Loucy (cell line): ENCODE measurements at regions not wholly inside any gene's neighbourhood (a gene's known extent, or its start where the extent isn't known, plus 50 kb on each side); places are given as distances from the start of the nearest gene placed in this dataset.

Experiments used
- H2AFZ ChIP-seq: fragments of 200-600 bp; sonication (generic); 2 replicates; pipeline ENCODE4 v1.6.0; 2016; ENCODE audit warnings: antibody characterized with exemption, mild to moderate bottlenecking, low read length, moderate library complexity
- H3F3A ChIP-seq: fragments of 200-600 bp; 2 replicates; pipeline ENCODE4 v1.6.0; 2016; ENCODE audit warnings: antibody characterized with exemption, low read depth, mild to moderate bottlenecking
- H3K27me3 ChIP-seq: fragments of 200-600 bp; sonication (generic); 2 replicates; pipeline ENCODE4 v1.6.1; 2014; ENCODE audit warnings: low read length, mild to moderate bottlenecking; ENCODE audit not compliant: insufficient read depth, poor library complexity, severe bottlenecking
- H3K36me3 ChIP-seq: fragments of 200-600 bp; sonication (generic); 2 replicates; pipeline ENCODE4 v1.6.1; 2016; ENCODE audit warnings: low read length; ENCODE audit not compliant: insufficient read depth
- H3K4me1 ChIP-seq: fragments of 200-600 bp; sonication (generic); 2 replicates; pipeline ENCODE4 v1.5.1; 2014; ENCODE audit warnings: low read length, mild to moderate bottlenecking; ENCODE audit not compliant: insufficient read depth, poor library complexity, severe bottlenecking
- H3K4me2 ChIP-seq: fragments of 200-600 bp; sonication (generic); 2 replicates; pipeline ENCODE4 v1.6.0; 2014; ENCODE audit warnings: antibody characterized with exemption, low read length, low read depth, mild to moderate bottlenecking; ENCODE audit not compliant: poor library complexity, severe bottlenecking
- H3K4me3 ChIP-seq: fragments of 200-600 bp; sonication (generic); 2 replicates; pipeline ENCODE4 v1.5.1; 2014; ENCODE audit warnings: low read length, mild to moderate bottlenecking, mixed read lengths; ENCODE audit not compliant: poor library complexity, severe bottlenecking
- H3K79me2 ChIP-seq: fragments of 200-600 bp; sonication (generic); 2 replicates; pipeline ENCODE4 v1.6.1; 2014; ENCODE audit warnings: low read length; ENCODE audit not compliant: insufficient read depth
- H3K9ac ChIP-seq: fragments of 200-600 bp; sonication (generic); 2 replicates; pipeline ENCODE4 v1.6.0; 2014; ENCODE audit warnings: mild to moderate bottlenecking, low read depth, low read length, moderate library complexity; ENCODE audit not compliant: poor library complexity, severe bottlenecking
- H3K9me2 ChIP-seq: fragments of 200-600 bp; sonication (generic); replicated peaks from 2 replicates; pipeline ENCODE4 v1.6.1; 2016; ENCODE audit warnings: low read depth, low read length, mixed read lengths
- H3K9me3 ChIP-seq: fragments of 200-600 bp; sonication (generic); 2 replicates; pipeline ENCODE4 v1.6.1; 2014; ENCODE audit warnings: mild to moderate bottlenecking, antibody characterized with exemption, low read length, low read depth; ENCODE audit not compliant: insufficient read depth
- H4K20me1 ChIP-seq: fragments of 200-600 bp; sonication (generic); 2 replicates; pipeline ENCODE4 v1.6.0; 2014; ENCODE audit warnings: antibody characterized with exemption, low read length, mild to moderate bottlenecking; ENCODE audit not compliant: insufficient read depth, poor library complexity, severe bottlenecking
- CTCF ChIP-seq: fragments of 200-600 bp; sonication (generic); conservative IDR thresholded peaks from 2 replicates; pipeline ENCODE4 v1.5.1; 2014; ENCODE audit warnings: mild to moderate bottlenecking, antibody characterized with exemption, low read length
- EZH2phosphoT487 ChIP-seq: fragments of 200-600 bp; IDR thresholded peaks from 2 replicates; pipeline ENCODE4 v1.6.1; 2018; ENCODE audit warnings: antibody characterized with exemption, mild to moderate bottlenecking, moderate library complexity, borderline replicate concordance

- Histone ChIP-seq H3K4me2 (no peak overlapping the region), H3K9me3 (no peaks in the 10 kb centered on the region), H3K9ac (no peak overlapping the region), H3K4me1 (no peaks in the 10 kb centered on the region), H3F3A (no peaks in the 10 kb centered on the region), H3K9me2 (no peaks in the 10 kb centered on the region), H2AFZ (peak overlapping the region; percentile 15; the same call in 1 of the 2 replicates), H3K36me3 (no peaks in the 10 kb centered on the region), H3K27me3 (no peaks in the 10 kb centered on the region), H3K79me2 (no peaks in the 10 kb centered on the region), H4K20me1 (no peaks in the 10 kb centered on the region), H3K4me3 (no peak overlapping the region)
- no peak for TF ChIP-seq EZH2phosphoT487
Measured at GRCh38 chr7:83791737-83792136, 142.8 kb upstream of the SEMA3E start.

- H3K9me2 ChIP-seq: no peaks in the 10 kb centered on the region; the same call in 1 of the 2 replicates
- H3K9me3 ChIP-seq: no peaks in the 10 kb centered on the region
- no peaks in the 10 kb centered on the region for H3K79me2 ChIP-seq
- TF ChIP-seq CTCF: no peak
- no peak for TF ChIP-seq EZH2phosphoT487
- no peak overlapping the region for H2AFZ ChIP-seq
- H3K4me2 ChIP-seq: no peak overlapping the region
- no peak overlapping the region for H3K9ac ChIP-seq
- H4K20me1 ChIP-seq: no peaks in the 10 kb centered on the region
- H3K4me3 ChIP-seq: no peak overlapping the region
- H3K27me3 ChIP-seq: no peaks in the 10 kb centered on the region
- no peaks in the 10 kb centered on the region for H3K36me3 ChIP-seq
- no peaks in the 10 kb centered on the region for H3K4me1 ChIP-seq
- no peaks in the 10 kb centered on the region for H3F3A ChIP-seq
Measured at GRCh38 chr7:83786858-83787257, 137.9 kb upstream of the SEMA3E start.

DNA sequence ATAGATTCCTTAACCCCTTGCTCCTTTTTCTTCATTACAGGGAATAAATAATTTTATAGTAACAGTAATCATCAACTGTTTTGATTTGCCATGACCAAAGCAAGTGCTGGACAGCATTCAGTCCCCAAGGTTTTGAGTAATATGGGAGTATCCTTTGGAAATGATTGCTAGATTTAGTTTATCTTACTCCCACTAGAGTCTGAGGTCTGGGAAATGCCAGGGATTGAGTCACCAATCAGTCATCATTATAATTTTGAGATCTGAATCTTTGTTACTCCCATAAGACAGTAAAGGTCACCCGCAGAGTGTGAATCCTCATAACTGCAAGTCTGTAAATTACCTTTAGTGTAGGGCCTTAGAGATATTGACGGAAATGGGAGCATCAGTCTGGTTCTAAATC lies 133.7 kb upstream of the SEMA3E start:
- TF ChIP-seq CTCF (no peak), EZH2phosphoT487 (no peak)
- no peak overlapping the region for H3K4me2 ChIP-seq
- H3K9ac ChIP-seq: no peak overlapping the region
- H3K9me2 ChIP-seq: no peaks in the 10 kb centered on the region; the same call in 1 of the 2 replicates
- no peak overlapping the region for H2AFZ ChIP-seq
- H4K20me1 ChIP-seq: no peaks in the 10 kb centered on the region
- no peak overlapping the region for H3K4me3 ChIP-seq
- H3K4me1 ChIP-seq: no peaks in the 10 kb centered on the region
- no peaks in the 10 kb centered on the region for H3F3A ChIP-seq
- no peaks in the 10 kb centered on the region for H3K79me2 ChIP-seq
- no peaks in the 10 kb centered on the region for H3K27me3 ChIP-seq
- no peaks in the 10 kb centered on the region for H3K9me3 ChIP-seq
- no peaks in the 10 kb centered on the region for H3K36me3 ChIP-seq

DNA sequence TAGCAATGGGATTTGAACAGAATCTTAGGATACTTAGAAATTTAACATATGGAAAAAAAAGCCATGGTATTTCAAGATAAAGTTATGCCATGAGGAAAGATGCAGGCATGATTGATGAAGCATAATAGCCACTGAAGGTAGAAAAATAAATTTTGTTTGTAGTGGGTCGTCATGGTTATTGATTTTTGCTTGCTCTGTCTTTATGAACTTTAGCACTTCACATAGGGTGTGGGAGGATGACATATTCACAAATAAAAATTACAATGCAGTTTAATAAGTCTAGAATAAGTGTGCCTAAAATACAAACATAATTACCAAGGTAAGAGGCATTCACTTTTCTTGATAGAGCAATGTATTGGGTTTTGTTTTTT lies 129.1 kb upstream of the SEMA3E start:
- TF ChIP-seq EZH2phosphoT487: no peak
- no peak for TF ChIP-seq CTCF
- Histone ChIP-seq H3K4me2 (no peak overlapping the region), H4K20me1 (no peaks in the 10 kb centered on the region), H3K4me3 (no peak overlapping the region), H2AFZ (no peak overlapping the region), H3K79me2 (no peaks in the 10 kb centered on the region), H3F3A (no peaks in the 10 kb centered on the region), H3K27me3 (no peaks in the 10 kb centered on the region), H3K36me3 (no peaks in the 10 kb centered on the region), H3K4me1 (no peaks in the 10 kb centered on the region), H3K9ac (no peak overlapping the region), H3K9me2 (no peaks in the 10 kb centered on the region), H3K9me3 (no peaks in the 10 kb centered on the region)
